H9 (cell line): ENCODE measurements at regions not wholly inside any gene's neighbourhood (a gene's known extent, or its start where the extent isn't known, plus 50 kb on each side); places are given as distances from the start of the nearest gene placed in this dataset.
A peak's percentile ranks its signal among the peaks of the same experiment; 100 is the strongest.

ENCODE experiments used
- DNase-seq: peaks from one replicate; pipeline ENCODE4 v3.0.0-alpha.2; 2017
- H2AFZ ChIP-seq: one replicate; pipeline ENCODE4 v1.6.1; 2013; ENCODE audit warnings: mild to moderate bottlenecking, low read length, control low read depth, moderate library complexity
- H2AK5ac ChIP-seq: 2 replicates; pipeline ENCODE4 v1.6.1; 2013; ENCODE audit warnings: low read length, control low read depth, mixed read lengths; ENCODE audit not compliant: insufficient read length
- H2BK120ac ChIP-seq: one replicate; pipeline ENCODE4 v1.6.1; 2013; ENCODE audit warnings: low read depth, mild to moderate bottlenecking, low read length, control low read depth, inconsistent platforms; ENCODE audit not compliant: poor library complexity, severe bottlenecking
- H2BK12ac ChIP-seq: 2 replicates; pipeline ENCODE4 v1.6.1; 2013; ENCODE audit warnings: low read length, control low read depth, mixed read lengths, low read depth; ENCODE audit not compliant: insufficient read length
- H2BK15ac ChIP-seq: 2 replicates; pipeline ENCODE4 v1.6.1; 2013; ENCODE audit warnings: low read depth, low read length, control low read depth
- H2BK20ac ChIP-seq: one replicate; pipeline ENCODE4 v1.6.1; 2013; ENCODE audit warnings: low read depth, mild to moderate bottlenecking, low read length, control low read depth, inconsistent platforms; ENCODE audit not compliant: poor library complexity, severe bottlenecking
- H2BK5ac ChIP-seq: 2 replicates; pipeline ENCODE4 v1.6.1; 2013; ENCODE audit warnings: low read length, control low read depth, mixed read lengths; ENCODE audit not compliant: insufficient read length
- H3K14ac ChIP-seq: 2 replicates; pipeline ENCODE4 v1.6.1; 2013; ENCODE audit warnings: low read length, control low read depth; ENCODE audit not compliant: insufficient read depth
- H3K18ac ChIP-seq: 2 replicates; pipeline ENCODE4 v1.6.1; 2013; ENCODE audit warnings: low read depth, mild to moderate bottlenecking, mixed read lengths, low read length, control low read depth; ENCODE audit not compliant: insufficient read length
- H3K23ac ChIP-seq: 2 replicates; pipeline ENCODE4 v1.6.1; 2013; ENCODE audit warnings: low read length, control low read depth, mixed read lengths, low read depth; ENCODE audit not compliant: insufficient read length
- H3K23me2 ChIP-seq: 2 replicates; pipeline ENCODE4 v1.6.1; 2013; ENCODE audit warnings: low read depth, mild to moderate bottlenecking, mixed read lengths, low read length, control low read depth; ENCODE audit not compliant: insufficient read length, poor library complexity, severe bottlenecking
- H3K27ac ChIP-seq: 2 replicates; pipeline ENCODE4 v1.5.1; 2013; ENCODE audit warnings: low read length, control low read depth, mixed read lengths, low read depth; ENCODE audit not compliant: insufficient read length
- H3K27me3 ChIP-seq: 2 replicates; pipeline ENCODE4 v1.6.1; 2013; ENCODE audit warnings: low read length, control low read depth, inconsistent platforms; ENCODE audit not compliant: insufficient read depth
- H3K4ac ChIP-seq: 2 replicates; pipeline ENCODE4 v1.6.1; 2013; ENCODE audit warnings: low read depth, mild to moderate bottlenecking, control low read depth, inconsistent platforms, low read length, moderate library complexity
- H3K4me1 ChIP-seq: 2 replicates; pipeline ENCODE4 v1.6.1; 2013; ENCODE audit warnings: low read length, control low read depth, inconsistent platforms; ENCODE audit not compliant: insufficient read depth
- H3K4me2 ChIP-seq: 2 replicates; pipeline ENCODE4 v1.6.1; 2013; ENCODE audit warnings: low read length, control low read depth, mixed read lengths; ENCODE audit not compliant: insufficient read length, insufficient read depth
- H3K56ac ChIP-seq: 2 replicates; pipeline ENCODE4 v1.6.1; 2013; ENCODE audit warnings: low read depth, mild to moderate bottlenecking, mixed read lengths, low read length, control low read depth; ENCODE audit not compliant: insufficient read length
- H3K79me1 ChIP-seq: 2 replicates; pipeline ENCODE4 v1.6.1; 2013; ENCODE audit warnings: low read depth, mild to moderate bottlenecking, moderate library complexity, low read length, control low read depth, inconsistent platforms; ENCODE audit not compliant: insufficient read depth, poor library complexity, severe bottlenecking
- H3K79me2 ChIP-seq: 2 replicates; pipeline ENCODE4 v1.6.1; 2013; ENCODE audit warnings: low read length, control low read depth, inconsistent platforms; ENCODE audit not compliant: insufficient read depth
- H3K9ac ChIP-seq: 2 replicates; pipeline ENCODE4 v1.6.1; 2013; ENCODE audit warnings: low read length, control low read depth, mixed read lengths; ENCODE audit not compliant: insufficient read length; ENCODE audit errors: extremely low read depth
- H3K9me3 ChIP-seq: one replicate; pipeline ENCODE4 v1.6.1; 2013; ENCODE audit warnings: low read depth, low read length, inconsistent platforms; ENCODE audit not compliant: control insufficient read depth
- H3T11ph ChIP-seq: one replicate; pipeline ENCODE4 v1.6.1; 2013; ENCODE audit warnings: mild to moderate bottlenecking, low read length, control low read depth, inconsistent platforms
- H4K20me1 ChIP-seq: one replicate; pipeline ENCODE4 v1.6.1; 2013; ENCODE audit not compliant: control insufficient read depth, insufficient read length, insufficient read depth
- H4K5ac ChIP-seq: 2 replicates; pipeline ENCODE4 v1.6.1; 2013; ENCODE audit warnings: low read depth, mild to moderate bottlenecking, mixed read lengths, low read length, control low read depth; ENCODE audit not compliant: insufficient read length
- H4K8ac ChIP-seq: replicated peaks from 2 replicates; pipeline ENCODE4 v1.6.1; 2013; ENCODE audit warnings: low read length, control low read depth, mixed read lengths, low read depth; ENCODE audit not compliant: insufficient read length
- H4K91ac ChIP-seq: 2 replicates; pipeline ENCODE4 v1.6.1; 2013; ENCODE audit warnings: low read depth, mild to moderate bottlenecking, moderate library complexity, mixed read lengths, low read length, control low read depth; ENCODE audit not compliant: insufficient read length
- H3K27ac Mint-ChIP-seq, 3 experiments: 2 replicates in 2 of 3; 3 replicates in 1 of 3; pipeline ENCODE4 v1.8.0; 2020 to 2021; ENCODE audit warnings: mixed read lengths in 3 of 3, mild to moderate bottlenecking in 1 of 3, moderate library complexity in 1 of 3
- H3K27me3 Mint-ChIP-seq: 2 replicates; pipeline ENCODE4 v1.8.0; 2021; ENCODE audit warnings: low read depth, mild to moderate bottlenecking, moderate library complexity, mixed read lengths
- H3K36me3 Mint-ChIP-seq, 3 experiments: 2 replicates in 2 of 3; 3 replicates in 1 of 3; pipeline ENCODE4 v1.8.0; 2020 to 2021; ENCODE audit warnings: low read depth in 3 of 3, mixed read lengths in 3 of 3; ENCODE audit not compliant: insufficient read depth in 1 of 3
- H3K4me1 Mint-ChIP-seq, 2 experiments: 2 replicates each; pipeline ENCODE4 v1.8.0; 2020; ENCODE audit warnings: mixed read lengths in 2 of 2
- H3K4me3 Mint-ChIP-seq, 2 experiments: 2 replicates in 1 of 2; 3 replicates in 1 of 2; pipeline ENCODE4 v1.8.0; 2020 to 2021; ENCODE audit warnings: mild to moderate bottlenecking in 2 of 2, mixed read lengths in 2 of 2, moderate library complexity in 1 of 2
- H3K9me3 Mint-ChIP-seq, 2 experiments: 2 replicates in 1 of 2; 3 replicates in 1 of 2; pipeline ENCODE4 v1.8.0; 2020; ENCODE audit warnings: mild to moderate bottlenecking in 2 of 2, mixed read lengths in 2 of 2, moderate library complexity in 1 of 2
- WGBS: extraction: QIAGEN DNeasy Blood & Tissue Kit; methylation state at CpG from one replicate; pipeline ENCODE4 v1.1.7; 2013; ENCODE audit warnings: missing lambda C conversion rate, low lambda C conversion rate, mixed read lengths; ENCODE audit not compliant: insufficient read length; ENCODE audit errors: extremely low coverage; 5-methylcytosine and 5-hydroxymethylcytosine counted together
- TF ChIP-seq, protein P1 (sequence below): fragments of 200-600 bp; sonication (generic); conservative IDR thresholded peaks from 3 replicates; pipeline ENCODE4 v1.8.0; 2021; ENCODE audit warnings: antibody characterized with exemption, mild to moderate bottlenecking

DNA sequence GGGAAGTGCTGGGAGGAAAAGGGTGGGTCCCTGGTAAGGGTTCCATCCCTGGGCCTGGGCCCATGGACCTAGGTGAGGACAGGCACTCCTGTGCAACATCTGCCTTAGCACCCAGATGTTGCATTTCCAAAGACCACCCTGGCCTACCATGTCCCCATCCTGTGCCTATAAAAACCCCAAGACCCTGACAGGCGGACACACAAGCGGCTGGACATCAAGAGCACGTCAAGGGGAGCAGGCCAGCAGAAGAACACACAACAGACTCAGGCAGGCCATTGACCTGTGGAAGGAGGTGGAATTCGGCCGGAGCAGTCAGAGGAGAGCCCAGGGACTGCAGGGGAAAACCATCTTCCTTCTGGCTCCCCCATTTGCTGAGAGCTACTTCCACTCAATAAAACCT is 937.8 kb upstream of the MANEA start:
- H3K14ac ChIP-seq: no peak overlapping the region
- DNase-seq: no peak
- no peak overlapping the region for H3K4me2 ChIP-seq
- no peak overlapping the region for H3K4ac ChIP-seq
- H3K27ac Mint-ChIP-seq: 0 out of 7 replicates have a peak overlapping the region, but pooled peaks of 1 of the 3 experiments have one; percentile 13
- H3K36me3 Mint-ChIP-seq: no peaks in the 10 kb centered on the region
- H3T11ph ChIP-seq: no peak overlapping the region
- WGBS: no CpG with 5 or more reads among the region's 5 CpGs
- TF ChIP-seq, protein P1, sequence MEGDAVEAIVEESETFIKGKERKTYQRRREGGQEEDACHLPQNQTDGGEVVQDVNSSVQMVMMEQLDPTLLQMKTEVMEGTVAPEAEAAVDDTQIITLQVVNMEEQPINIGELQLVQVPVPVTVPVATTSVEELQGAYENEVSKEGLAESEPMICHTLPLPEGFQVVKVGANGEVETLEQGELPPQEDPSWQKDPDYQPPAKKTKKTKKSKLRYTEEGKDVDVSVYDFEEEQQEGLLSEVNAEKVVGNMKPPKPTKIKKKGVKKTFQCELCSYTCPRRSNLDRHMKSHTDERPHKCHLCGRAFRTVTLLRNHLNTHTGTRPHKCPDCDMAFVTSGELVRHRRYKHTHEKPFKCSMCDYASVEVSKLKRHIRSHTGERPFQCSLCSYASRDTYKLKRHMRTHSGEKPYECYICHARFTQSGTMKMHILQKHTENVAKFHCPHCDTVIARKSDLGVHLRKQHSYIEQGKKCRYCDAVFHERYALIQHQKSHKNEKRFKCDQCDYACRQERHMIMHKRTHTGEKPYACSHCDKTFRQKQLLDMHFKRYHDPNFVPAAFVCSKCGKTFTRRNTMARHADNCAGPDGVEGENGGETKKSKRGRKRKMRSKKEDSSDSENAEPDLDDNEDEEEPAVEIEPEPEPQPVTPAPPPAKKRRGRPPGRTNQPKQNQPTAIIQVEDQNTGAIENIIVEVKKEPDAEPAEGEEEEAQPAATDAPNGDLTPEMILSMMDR: no peak
- no peaks in the 10 kb centered on the region for H3K27me3 Mint-ChIP-seq
- H4K91ac ChIP-seq: no peak overlapping the region
- no peak overlapping the region for H2BK120ac ChIP-seq
- no peak overlapping the region for H2BK20ac ChIP-seq
- no peak overlapping the region for H4K5ac ChIP-seq
- H2BK12ac ChIP-seq: no peak overlapping the region
- H3K4me1 Mint-ChIP-seq: peaks cover 4% of the 10 kb centered on the region in 2 experiments; a peak in 2 of 4 replicates
- H3K23me2 ChIP-seq: no peaks in the 10 kb centered on the region
- no peaks in the 10 kb centered on the region for H3K27me3 ChIP-seq
- H3K9ac ChIP-seq: no peak overlapping the region
- H3K23ac ChIP-seq: no peak overlapping the region
- H4K8ac ChIP-seq: no peak overlapping the region
- H2BK5ac ChIP-seq: no peak overlapping the region
- H2AFZ ChIP-seq: no peak overlapping the region
- no peak overlapping the region for H2AK5ac ChIP-seq
- no peaks in the 10 kb centered on the region for H3K9me3 ChIP-seq
- no peak overlapping the region for H3K56ac ChIP-seq
- no peaks in the 10 kb centered on the region for H3K79me1 ChIP-seq
- H2BK15ac ChIP-seq: no peak overlapping the region
- no peaks in the 10 kb centered on the region for H4K20me1 ChIP-seq
- H3K79me2 ChIP-seq: no peaks in the 10 kb centered on the region
- no peaks in the 10 kb centered on the region for H3K9me3 Mint-ChIP-seq
- H3K18ac ChIP-seq: no peak overlapping the region
- no peak overlapping the region for H3K4me3 Mint-ChIP-seq
- no peaks in the 10 kb centered on the region for H3K4me1 ChIP-seq
- H3K27ac ChIP-seq: no peak overlapping the region
